Ecto neural progenitor cell (in vitro differentiated cells): ENCODE measurements at regions not wholly inside any gene's neighbourhood (a gene's known extent, or its start where the extent isn't known, plus 50 kb on each side); places are given as distances from the start of the nearest gene placed in this dataset.
"Not testable (repeated sequence)": the region's sequence is repeated elsewhere in the genome, so short reads cannot be mapped to it uniquely, and the experiment has no call there.

ENCODE experiments used
- DNase-seq: peaks from one replicate; pipeline ENCODE4 v3.0.0-alpha.2; 2018; ENCODE audit warnings: low spot score

DNA sequence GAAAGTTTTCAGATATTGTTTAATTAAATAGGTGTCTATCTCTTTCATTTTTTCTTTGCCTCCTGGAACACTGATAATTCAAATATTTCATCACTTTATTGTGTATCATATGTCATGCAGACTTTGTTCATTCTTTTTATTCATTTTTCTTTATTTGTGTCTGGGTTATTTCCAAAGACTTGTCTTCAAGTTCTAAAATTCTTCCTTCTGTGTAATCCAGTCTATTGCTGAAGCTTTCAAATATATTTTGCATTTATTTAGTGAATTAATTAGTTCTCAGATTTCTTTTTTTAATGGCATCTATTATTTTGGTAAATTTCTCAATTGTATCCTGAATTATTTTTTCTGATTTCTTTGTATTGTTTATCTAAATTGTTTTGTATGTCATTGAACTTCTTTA, 70.1 kb downstream of the ZNF330 start:
- no peak for DNase-seq

DNA sequence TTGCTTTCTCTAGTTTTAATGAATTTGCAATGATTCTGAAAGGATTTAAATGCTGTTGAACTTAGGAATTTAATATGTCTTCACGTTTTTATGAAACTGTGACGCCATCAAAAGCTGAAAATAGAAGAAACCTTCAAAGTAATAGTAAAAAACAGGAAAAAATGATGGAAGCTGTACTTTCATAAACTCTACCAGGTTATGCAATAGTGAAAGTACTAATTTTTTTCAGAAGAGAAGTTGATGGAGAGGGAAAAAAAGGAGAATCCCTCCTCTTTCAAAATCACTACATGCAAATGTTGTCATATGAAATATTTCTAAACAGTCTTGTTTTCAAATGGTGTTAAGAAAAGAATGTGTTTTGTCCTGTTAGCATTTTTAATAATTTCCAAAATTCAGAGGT, 73.6 kb downstream of the ZNF330 start:
- DNase-seq = no peak

DNA sequence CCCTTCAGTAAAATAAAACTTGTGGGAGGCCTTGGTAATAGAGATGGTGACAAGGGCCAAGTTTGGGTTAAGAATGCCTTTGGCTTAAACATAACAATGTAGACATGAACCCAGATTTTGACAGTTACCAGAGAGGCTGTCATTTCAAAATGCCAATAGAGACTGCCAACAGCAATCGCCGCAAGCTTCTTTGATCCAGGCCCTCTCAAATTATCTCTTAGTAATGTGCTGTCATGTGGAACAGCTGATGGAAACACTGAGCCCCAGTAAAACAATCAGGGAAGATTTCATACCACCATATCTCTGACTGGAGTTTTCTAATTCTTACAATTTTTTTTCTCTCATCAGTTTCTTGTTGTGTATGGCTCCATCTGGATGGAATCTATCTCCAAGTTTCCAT, 80.5 kb downstream of the ZNF330 start:
- DNase-seq = no peak

DNA sequence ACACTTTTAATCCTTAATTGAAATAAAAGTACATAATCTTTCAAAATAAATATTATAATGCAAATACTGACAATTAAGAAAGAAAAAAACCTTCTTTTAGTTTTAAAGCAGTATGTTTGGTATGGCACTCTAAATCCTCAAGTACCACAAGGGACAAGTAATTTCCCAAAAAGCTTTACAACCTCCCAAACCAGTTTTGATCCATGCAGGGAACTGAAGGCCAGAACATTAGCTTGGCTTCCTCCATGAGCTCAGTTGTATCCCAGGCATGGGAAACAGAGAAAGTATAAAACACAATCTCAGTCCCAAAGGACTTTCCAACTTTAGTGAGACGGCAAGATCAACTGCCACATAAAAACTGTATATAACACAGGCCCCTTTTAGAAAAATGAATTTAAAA, 82.2 kb downstream of the ZNF330 start:
- DNase-seq = no peak

DNA sequence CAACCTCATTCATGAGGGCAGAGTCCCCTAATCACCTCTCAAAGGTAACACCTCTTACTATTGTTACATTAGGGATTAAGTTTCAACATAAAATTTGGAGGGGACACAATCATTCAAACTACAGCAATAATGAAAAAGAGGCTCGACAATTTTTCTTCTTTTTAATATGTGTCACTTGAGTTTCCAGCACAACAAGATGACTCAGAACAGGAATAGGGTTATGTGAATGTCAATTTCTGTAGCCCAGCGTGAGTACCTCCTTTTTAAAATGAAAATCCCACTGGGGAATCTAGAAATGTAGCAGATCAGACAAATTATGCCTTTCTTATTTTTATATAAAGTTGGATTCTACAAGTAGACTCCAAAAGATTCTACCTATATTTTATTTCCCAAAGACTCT, 83.7 kb downstream of the ZNF330 start:
- DNase-seq = no peak

DNA sequence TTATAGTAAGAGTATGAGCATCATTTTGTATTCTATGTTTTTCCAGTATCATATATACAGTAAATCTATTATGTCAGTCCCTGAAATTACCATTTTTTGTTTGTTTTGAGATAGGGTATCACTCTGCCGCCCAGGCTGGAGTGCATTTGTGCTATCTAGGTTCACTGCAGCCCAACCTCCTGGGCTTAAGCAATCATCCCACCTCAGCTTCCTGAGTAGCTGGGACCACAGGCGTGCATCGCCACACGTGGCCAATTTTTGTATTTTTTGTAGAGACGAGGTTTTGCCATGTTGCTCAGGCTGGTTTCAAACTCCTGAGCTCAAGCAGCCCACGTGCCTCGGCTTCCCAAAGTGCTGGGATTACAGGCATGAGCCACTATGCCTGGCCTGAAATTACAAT, 85.6 kb downstream of the ZNF330 start:
- DNase-seq = no peak

DNA sequence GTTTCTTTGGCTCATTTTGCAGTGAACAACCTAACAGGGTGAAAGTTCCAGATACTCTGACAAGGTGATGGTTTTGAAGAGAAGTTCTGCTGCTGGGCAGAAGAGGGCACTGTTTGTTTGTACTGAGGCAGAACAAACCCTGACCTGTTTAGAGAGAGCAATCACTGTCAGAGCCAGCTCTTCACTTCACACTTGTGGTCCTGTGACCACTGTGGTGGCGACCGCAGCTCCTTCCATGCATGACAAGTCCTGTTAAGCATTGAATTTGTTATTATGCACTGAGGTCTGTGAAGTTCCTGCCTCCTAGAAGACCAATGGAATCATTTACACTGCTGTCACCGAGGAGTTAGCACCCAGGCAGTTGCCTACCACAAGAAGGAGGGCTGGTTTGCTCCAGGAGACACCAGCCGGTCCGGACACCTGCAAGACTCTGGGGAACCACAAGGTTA, 86.6 kb downstream of the ZNF330 start:
- peak; percentile 57 for DNase-seq

DNA sequence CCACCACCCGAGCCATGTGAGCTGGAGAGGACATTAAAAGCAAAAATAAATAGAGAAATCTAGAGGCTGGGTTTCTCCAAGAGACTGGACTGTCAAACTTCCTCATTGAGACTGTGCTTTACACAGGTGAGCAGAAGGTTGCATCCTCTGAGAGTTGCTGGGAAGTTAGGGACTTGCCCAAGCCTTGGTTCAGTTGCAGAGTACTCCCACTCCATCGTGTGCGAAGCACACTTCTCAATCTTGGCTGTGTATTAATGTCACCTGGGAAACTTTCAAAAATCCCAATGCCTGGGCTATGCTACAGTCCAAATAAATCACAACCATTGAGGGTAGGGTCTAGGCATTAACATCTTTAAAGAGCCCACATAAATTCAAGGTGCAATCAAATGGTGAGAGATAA, 89.2 kb downstream of the ZNF330 start:
- no peak for DNase-seq

DNA sequence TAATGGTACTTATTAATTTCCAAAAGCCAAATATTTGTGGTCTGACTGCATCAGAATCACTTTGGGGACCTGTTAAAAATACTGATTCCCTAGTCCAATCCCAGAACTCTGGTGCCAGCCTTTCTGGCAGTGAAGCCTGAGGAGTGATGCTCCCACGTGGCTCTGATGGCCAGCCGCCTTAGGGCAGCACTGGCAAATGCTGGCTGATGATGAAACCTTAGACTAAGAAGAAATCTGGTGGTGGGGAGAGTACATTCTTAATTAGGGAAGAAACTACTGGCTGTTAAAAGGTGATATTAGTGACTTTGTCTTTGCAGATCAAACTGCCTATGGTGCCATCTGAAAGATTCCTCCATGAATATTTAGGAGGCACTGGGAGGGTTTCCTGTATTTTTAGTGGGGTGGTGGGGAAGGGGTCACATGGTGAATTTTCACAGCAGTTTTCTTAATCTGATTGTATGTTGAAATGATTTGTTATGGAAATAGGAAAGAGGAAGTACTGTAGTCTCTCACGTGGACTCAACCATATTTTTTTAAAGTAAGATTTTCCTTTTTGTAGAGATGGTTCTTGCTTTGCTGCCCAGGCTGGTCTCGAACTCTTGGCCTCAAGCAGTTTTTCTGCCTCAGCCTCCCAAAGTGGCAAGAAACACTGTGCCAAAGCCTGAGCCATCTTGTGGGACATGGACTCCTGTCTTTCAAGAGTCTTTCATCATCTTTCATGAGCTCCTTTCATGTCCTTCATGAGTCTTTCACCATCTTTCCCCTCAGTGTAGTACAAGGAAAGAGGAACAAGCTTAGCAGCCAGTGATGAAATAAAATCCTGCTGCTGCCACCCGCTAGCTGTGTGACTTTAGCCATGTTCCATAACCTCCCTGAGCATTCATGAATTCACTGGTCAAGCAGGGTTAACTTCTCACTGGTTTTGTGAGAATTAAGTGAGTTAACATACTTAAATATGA, 90.8 kb downstream of the ZNF330 start:
- DNase-seq = no peak

DNA sequence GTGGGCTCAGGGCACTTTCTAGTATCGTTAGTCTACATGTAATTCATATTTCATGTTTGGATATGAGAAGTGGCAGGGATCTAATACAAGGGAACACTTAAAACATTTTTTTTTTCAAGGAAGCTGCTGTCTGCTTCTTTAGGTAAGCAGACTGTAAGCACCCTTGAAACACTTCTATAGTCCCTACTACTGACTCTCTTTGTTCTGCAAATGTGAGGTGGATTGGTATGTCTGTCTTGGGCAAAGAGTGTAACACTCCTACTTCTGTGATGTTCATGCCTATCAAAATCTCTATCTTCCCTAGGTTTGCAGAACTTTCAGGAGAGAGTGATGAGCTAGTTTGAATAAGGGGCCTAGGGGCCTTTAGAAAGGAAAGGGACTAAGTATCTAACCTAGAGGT, 93.9 kb downstream of the ZNF330 start:
- DNase-seq = no peak

DNA sequence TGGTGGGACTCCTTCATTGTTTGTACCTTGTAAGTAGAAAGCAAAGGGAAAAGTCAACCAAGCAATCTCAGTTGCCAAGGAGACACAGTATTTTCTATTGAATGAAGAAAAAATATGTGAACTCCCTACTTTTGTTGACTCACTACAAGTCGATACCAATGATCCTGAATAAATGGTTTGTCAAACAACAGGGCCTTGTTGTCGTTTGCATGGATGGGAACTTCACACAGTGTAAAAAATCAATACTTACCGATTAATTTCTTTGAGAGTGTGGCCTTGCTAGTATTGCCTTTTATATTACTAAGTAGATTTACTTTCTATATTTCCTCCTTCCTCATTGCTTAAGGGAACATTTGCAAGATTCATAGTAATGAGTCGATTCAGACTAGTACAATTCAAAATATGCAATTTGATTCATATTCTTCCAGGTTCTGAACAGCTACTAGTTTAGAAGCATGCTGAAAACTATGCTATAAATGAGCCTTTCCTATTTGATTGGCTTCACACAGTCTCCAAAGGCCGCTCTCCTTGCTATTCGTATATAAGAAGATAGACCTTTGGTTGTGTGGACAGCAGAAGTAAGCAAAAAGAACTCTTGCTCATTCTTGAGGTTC, 108.0 kb downstream of the ZNF330 start:
- DNase-seq = no peak

DNA sequence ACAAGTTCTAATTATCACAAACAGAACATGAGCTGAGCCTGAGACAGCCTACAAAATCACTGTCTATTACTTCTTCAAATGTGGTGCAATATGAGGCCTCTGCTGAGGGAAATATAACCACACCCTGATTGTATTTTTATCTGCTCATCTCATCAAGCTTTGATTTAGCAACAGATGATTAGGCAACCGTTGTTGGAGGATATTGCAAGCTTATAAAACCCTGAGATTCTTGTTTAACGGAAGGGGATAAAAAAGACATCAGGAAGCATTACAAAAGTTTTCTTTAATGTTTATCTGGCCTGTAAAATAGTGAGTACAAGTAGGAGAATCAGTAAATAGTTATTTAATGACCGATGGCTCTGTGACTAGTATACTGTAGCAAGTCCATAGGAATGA, 108.5 kb downstream of the ZNF330 start:
- DNase-seq = no peak

DNA sequence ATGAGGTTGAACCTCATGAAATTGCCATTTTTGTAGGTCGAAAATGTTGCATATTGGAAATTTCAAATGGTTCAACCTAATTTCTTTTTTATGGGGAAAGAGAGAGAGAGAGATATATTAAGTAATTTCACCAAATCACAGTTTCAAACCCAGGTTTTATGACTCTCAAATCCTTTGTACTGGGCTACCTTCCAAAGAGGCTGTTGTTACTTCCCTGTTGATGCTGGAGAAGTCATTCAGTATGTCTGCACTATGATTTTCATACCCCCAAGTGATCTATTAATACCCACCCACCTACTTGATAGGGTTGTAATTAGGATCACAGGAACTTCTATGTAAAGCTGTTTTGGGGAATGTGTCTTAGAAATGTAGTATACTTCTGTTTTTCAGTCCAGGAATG, 109.9 kb downstream of the ZNF330 start:
- no peak for DNase-seq

DNA sequence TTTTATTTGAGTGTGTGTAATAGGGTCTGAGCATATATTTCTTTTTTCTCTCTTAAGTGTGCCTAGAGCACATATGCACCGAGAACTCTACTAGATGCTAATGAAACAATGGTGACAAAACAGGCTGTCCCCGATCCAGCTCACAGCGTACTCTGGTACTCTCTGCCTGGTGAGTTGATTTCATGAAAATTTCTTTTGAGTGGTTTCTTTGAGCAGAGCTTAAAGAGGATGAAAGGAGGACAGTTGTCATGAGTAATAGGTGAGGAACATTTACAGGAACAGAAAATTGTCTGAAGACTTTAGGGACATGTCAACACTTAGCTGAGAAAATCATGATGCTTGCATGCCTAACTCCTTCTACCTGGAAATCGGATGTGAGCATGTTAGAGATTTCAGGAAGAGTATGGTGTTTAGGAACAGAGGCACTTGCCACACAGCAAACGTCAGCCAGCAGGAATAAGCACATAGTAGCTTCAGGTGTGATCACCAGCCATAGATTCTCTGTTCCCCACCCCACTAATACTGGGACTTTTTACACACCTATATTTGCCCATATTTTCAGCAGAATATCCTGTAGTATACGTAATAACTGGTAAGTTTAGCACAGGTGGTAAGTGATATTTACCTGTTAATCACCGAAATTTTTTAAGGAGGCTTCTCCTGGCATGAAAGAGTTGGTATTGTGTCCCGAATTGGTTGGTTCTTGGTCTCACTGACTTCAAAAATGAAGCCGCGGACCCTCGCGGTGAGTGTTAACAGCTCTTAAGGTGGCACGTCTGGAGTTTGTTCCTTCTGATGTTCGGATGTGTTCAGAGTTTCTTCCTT, 111.1 kb downstream of the ZNF330 start:
- DNase-seq = no peak

DNA sequence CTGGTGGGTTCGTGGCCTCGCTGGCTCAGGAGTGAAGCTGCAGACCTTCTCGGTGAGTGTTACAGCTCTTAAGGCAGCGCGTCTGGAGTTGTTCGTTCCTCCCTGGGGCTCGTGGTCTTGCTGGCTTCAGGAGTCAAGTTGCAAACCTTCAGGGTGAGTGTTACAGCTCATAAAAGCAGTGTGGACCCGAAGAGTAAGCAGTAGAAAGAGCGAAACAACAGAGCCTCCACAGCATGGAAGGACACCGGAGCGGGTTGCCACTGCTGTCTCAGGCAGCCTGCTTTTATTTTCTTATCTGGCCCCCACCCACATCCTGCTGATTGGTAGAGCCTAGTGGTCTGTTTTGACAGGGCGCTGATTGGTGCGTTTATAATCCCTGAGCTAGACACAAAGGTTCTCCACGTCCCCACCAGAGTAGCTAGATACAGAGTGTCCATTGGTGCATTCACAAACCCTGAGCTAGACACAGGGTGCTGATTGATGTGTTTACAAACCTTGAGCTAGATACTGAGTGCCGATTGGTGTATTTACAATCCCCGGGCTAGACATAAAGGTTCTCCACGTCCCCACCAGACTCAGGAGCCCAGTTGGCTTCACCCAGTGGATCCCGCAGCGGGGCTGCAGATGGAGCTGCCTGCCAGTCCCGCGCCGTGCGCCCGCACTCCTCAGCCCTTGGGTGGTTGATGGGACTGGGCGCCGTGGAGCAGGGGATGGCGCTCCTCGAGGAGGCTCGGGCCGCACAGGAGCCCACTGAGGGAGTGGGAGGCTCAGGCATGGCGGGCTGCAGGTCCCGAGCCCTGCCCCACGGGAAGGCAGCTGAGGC, 111.9 kb downstream of the ZNF330 start:
- DNase-seq = not testable (repeated sequence)

DNA sequence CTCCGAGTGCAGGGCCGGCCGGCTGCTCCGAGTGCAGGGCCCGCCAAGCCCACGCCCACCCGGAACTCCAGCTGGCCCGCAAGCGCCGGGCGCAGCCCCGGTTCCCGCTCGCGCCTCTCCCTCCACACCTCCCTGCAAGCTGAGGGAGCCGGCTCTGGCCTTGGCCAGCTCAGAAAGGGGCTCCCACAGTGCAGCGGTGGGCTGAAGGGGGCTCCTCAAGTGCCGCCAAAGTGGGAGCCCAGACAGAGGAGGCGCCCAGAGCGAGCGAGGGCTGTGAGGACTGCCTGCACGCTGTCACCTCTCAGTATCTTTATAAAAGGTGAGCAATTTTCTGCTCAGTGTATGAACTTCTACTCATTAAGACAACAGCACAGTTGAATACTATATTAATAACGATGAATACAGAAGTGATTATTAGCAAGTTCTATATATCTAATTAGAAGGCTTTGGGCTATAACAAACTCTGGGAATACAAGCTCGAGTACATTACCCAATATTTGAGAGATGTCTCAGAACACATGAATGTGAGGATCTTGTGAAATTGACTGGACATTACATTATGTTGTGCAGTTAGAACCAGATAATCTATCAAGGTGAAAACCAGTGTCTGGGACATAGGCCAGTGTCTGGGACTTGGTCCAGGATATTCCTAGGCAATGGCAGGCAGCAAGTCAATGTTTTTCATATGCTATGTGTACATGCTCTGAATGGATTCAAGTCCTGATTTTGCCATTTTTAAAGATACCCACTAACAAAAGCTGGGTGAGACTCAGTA, 112.9 kb downstream of the ZNF330 start:
- not testable (repeated sequence) for DNase-seq

DNA sequence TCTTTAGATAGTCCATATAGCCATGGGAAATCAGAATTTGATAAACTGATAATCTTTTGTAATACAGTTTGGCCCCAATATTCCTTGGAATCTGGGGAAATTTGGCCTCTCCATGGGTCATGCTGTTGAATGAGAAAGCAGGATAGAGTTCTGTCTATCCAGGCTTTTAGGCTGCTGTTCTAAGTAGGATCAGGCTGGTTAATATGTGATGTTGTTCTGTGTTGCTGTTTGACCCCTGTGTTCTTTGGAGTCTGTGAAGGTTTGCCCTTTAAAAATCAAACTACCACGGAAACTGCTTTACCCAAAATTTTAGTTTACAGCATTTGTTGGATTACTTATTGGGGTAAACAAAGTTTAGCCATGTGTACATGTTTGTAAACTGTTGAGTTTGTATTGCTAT, 114.5 kb downstream of the ZNF330 start:
- DNase-seq = no peak

DNA sequence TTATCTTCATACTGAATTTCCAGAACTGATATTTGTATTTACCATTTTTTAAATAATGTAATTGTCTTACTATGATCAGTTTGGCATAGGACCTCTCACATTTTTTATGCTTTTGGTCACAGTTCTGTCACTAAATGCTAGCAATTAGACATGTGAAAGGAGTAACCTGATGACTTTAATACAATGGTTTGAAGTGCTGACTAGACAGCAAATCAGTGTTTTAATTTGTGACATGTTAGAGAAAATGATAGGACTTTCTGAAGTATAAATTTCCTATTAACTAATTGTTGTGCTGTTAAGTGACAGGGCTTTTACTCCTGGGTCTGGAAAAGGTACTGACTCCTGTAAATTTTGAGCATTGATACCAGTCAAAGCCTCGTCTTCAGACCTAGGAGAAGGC, 117.5 kb downstream of the ZNF330 start:
- no peak for DNase-seq

DNA sequence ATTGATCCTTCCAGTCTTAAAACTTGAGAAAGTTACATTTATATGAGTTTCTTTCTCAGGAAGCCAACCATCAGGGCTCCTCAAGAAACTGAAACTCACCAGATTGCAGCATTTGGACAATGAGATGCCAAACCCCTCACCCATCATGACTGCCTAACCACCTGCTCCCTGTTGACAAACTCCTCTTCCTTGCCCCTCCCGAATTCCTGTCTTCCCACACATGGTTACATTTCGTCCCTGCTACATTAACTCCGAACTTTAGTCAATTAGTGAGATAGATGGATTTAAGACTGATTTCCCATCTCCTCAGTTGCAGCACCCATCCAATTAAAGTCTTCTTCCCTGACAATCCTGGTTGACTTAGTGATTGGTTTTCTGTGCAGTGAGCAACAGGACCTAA, 118.7 kb downstream of the ZNF330 start:
- no peak for DNase-seq

DNA sequence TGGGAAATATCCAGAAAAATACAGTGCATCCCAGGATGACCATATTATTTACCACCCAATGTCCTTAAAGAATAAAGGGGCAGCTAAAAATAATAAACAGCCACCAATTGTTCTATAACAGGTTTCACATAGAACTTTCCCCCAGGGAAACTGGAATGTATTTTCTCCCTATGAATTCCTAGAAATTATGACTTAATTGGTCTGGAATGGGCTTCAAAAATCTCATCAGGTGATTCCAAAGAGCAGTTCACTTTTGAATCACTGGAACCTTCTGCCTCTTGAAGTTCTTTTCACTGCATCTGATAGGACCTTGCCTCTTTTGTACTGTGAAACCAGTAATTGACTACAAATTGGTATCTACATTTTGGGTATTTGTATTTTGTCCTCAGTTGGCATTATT, 119.3 kb downstream of the ZNF330 start:
- DNase-seq = no peak

DNA sequence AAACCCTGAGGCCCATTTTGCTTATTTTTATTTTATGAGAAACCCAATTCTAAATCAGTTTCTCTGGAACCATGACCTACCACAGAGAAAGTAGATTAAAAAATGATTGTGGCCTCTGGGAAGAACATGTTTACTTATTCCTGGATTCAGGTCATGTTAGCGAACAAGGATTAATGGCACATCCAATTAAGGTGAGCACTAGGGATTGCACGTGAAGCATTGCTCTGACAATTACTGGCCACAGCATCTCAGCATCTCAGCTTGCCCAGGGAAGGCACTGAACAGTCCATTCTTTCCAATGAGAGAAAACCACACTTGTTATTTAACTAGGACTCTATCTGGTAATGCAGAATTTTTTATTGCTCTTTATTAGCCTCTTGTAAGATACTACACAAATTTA, 119.8 kb downstream of the ZNF330 start:
- DNase-seq = no peak
